Hepatocyte (in vitro differentiated cells): ENCODE measurements at regions not wholly inside any gene's neighbourhood (a gene's known extent, or its start where the extent isn't known, plus 50 kb on each side); places are given as distances from the start of the nearest gene placed in this dataset.

ENCODE experiments used
- DNase-seq: peaks from one replicate; pipeline ENCODE4 v3.0.0-alpha.2; 2016; ENCODE audit warnings: low spot score
- H2AFZ ChIP-seq: fragments of 200-600 bp; sonication (generic); 2 replicates; pipeline ENCODE4 v1.6.0; 2016; ENCODE audit warnings: antibody characterized with exemption, mild to moderate bottlenecking
- H3K27ac ChIP-seq: fragments of 200-600 bp; sonication (generic); 2 replicates; pipeline ENCODE4 v1.5.1; 2016; ENCODE audit warnings: mild to moderate bottlenecking
- H3K27me3 ChIP-seq: fragments of 200-600 bp; sonication (generic); 2 replicates; pipeline ENCODE4 v1.6.1; 2016
- H3K36me3 ChIP-seq: fragments of 200-600 bp; sonication (generic); replicated peaks from 2 replicates; pipeline ENCODE4 v1.5.1; 2016; ENCODE audit warnings: low read depth; ENCODE audit not compliant: insufficient read depth
- H3K4me1 ChIP-seq: fragments of 200-600 bp; sonication (generic); 2 replicates; pipeline ENCODE4 v1.5.1; 2016; ENCODE audit warnings: mild to moderate bottlenecking, moderate library complexity; ENCODE audit not compliant: insufficient read depth
- H3K4me2 ChIP-seq: fragments of 200-600 bp; sonication (generic); 2 replicates; pipeline ENCODE4 v1.6.0; 2016
- H3K4me3 ChIP-seq: fragments of 200-600 bp; sonication (generic); 2 replicates; pipeline ENCODE4 v1.5.1; 2016; ENCODE audit warnings: mild to moderate bottlenecking
- H3K79me2 ChIP-seq: fragments of 200-600 bp; sonication (generic); 2 replicates; pipeline ENCODE4 v1.6.0; 2017; ENCODE audit warnings: mild to moderate bottlenecking
- H3K9me2 ChIP-seq: fragments of 200-600 bp; sonication (generic); replicated peaks from 2 replicates; pipeline ENCODE4 v1.6.0; 2017; ENCODE audit warnings: mild to moderate bottlenecking; ENCODE audit not compliant: insufficient read depth
- H3K9me3 ChIP-seq: fragments of 200-600 bp; sonication (generic); 2 replicates; pipeline ENCODE4 v1.5.1; 2016; ENCODE audit warnings: low read depth, mild to moderate bottlenecking
- H4K20me1 ChIP-seq: fragments of 200-600 bp; sonication (generic); 2 replicates; pipeline ENCODE4 v1.6.0; 2016; ENCODE audit warnings: mild to moderate bottlenecking; ENCODE audit not compliant: insufficient read depth, poor library complexity, severe bottlenecking
- CTCF ChIP-seq: fragments of 200-600 bp; sonication (generic); IDR thresholded peaks from 2 replicates; pipeline ENCODE4 v1.5.1; 2016; ENCODE audit warnings: antibody characterized with exemption, mild to moderate bottlenecking; ENCODE audit not compliant: poor library complexity
- EZH2 ChIP-seq: fragments of 200-600 bp; sonication (generic); IDR thresholded peaks from 2 replicates; pipeline ENCODE4 v1.6.1; 2016; ENCODE audit warnings: antibody characterized with exemption, mild to moderate bottlenecking, borderline replicate concordance
- EZH2phosphoT487 ChIP-seq: fragments of 200-600 bp; sonication (generic); IDR thresholded peaks from one replicate; pipeline ENCODE4 v1.6.1; 2018; ENCODE audit warnings: antibody characterized with exemption, mild to moderate bottlenecking, low read depth, moderate library complexity; ENCODE audit not compliant: unreplicated experiment, severe bottlenecking
- WGBS: methylation state at CpG from one replicate; pipeline ENCODE4 v1.1.6; 2016; ENCODE audit warnings: low lambda C conversion rate; ENCODE audit errors: missing lambda C conversion rate; 5-methylcytosine and 5-hydroxymethylcytosine counted together

GRCh38 chr5:68708156-68708841, 385.5 kb upstream of the SLC30A5 start:
- Histone ChIP-seq H3K4me1 (peaks cover 9% of the 10 kb centered on the region), H3K9me2 (no peaks in the 10 kb centered on the region), H2AFZ (no peak overlapping the region), H3K27ac (no peak overlapping the region), H3K9me3 (no peaks in the 10 kb centered on the region), H4K20me1 (no peaks in the 10 kb centered on the region), H3K79me2 (no peaks in the 10 kb centered on the region), H3K4me2 (no peak overlapping the region), H3K36me3 (no peaks in the 10 kb centered on the region), H3K4me3 (no peak overlapping the region), H3K27me3 (no peaks in the 10 kb centered on the region)
- 77% methylated on average over 7 of the region's 7 CpGs for WGBS
- TF ChIP-seq CTCF = no peak
- TF ChIP-seq EZH2phosphoT487 = no peak
- TF ChIP-seq EZH2 = no peak
- DNase-seq = no peak

GRCh38 chr5:68708842-68709170, 385.0 kb upstream of the SLC30A5 start:
- Histone ChIP-seq H4K20me1 (no peaks in the 10 kb centered on the region), H3K27ac (no peak overlapping the region), H2AFZ (no peak overlapping the region), H3K4me2 (no peak overlapping the region), H3K36me3 (no peaks in the 10 kb centered on the region), H3K9me3 (no peaks in the 10 kb centered on the region), H3K9me2 (no peaks in the 10 kb centered on the region), H3K4me3 (no peak overlapping the region), H3K27me3 (no peaks in the 10 kb centered on the region), H3K79me2 (no peaks in the 10 kb centered on the region), H3K4me1 (peaks cover 9% of the 10 kb centered on the region)
- TF ChIP-seq CTCF = no peak
- no peak for TF ChIP-seq EZH2
- WGBS = 58% methylated on average over 1 of the region's 1 CpG
- no peak for DNase-seq

GRCh38 chr5:68709239-68709638, 384.6 kb upstream of the SLC30A5 start:
- 89% methylated on average over 2 of the region's 2 CpGs for WGBS
- no peak overlapping the region for H3K4me3 ChIP-seq
- no peaks in the 10 kb centered on the region for H3K27me3 ChIP-seq
- H3K36me3 ChIP-seq = no peaks in the 10 kb centered on the region
- H3K4me2 ChIP-seq = no peak overlapping the region
- H2AFZ ChIP-seq = no peak overlapping the region
- no peaks in the 10 kb centered on the region for H3K79me2 ChIP-seq
- no peaks in the 10 kb centered on the region for H3K9me3 ChIP-seq
- H3K4me1 ChIP-seq = peaks cover 9% of the 10 kb centered on the region
- TF ChIP-seq EZH2phosphoT487 (no peak), EZH2 (no peak), CTCF (no peak)
- DNase-seq = no peak
- H3K9me2 ChIP-seq = no peaks in the 10 kb centered on the region
- H3K27ac ChIP-seq = no peak overlapping the region
- H4K20me1 ChIP-seq = no peaks in the 10 kb centered on the region

- TF ChIP-seq EZH2phosphoT487 (no peak), EZH2 (no peak), CTCF (no peak)
- Histone ChIP-seq H3K36me3 (no peaks in the 10 kb centered on the region), H3K27me3 (no peaks in the 10 kb centered on the region), H4K20me1 (no peaks in the 10 kb centered on the region), H3K4me1 (peaks cover 9% of the 10 kb centered on the region), H3K4me2 (no peak overlapping the region), H3K9me3 (no peaks in the 10 kb centered on the region), H2AFZ (no peak overlapping the region), H3K27ac (no peak overlapping the region), H3K79me2 (no peaks in the 10 kb centered on the region), H3K9me2 (no peaks in the 10 kb centered on the region), H3K4me3 (no peak overlapping the region)
- 80% methylated on average over 1 of the region's 1 CpG for WGBS
- DNase-seq = no peak
Observed at GRCh38 chr5:68710514-68710913, 383.3 kb upstream of the SLC30A5 start.
